GM08714 (cell line): ENCODE measurements at regions not wholly inside any gene's neighbourhood (a gene's known extent, or its start where the extent isn't known, plus 50 kb on each side); places are given as distances from the start of the nearest gene placed in this dataset.

Experiments
- H3K4me3 ChIP-seq: fragments of 200-500 bp; sonication (Bioruptor generic); 2 replicates; pipeline ENCODE4 v1.5.1; 2014; ENCODE audit warnings: mild to moderate bottlenecking, low read length, inconsistent platforms
- ZNF274 ChIP-seq: IDR thresholded peaks from 2 replicates; pipeline ENCODE4 v1.6.1; 2012; ENCODE audit warnings: mild to moderate bottlenecking, low read depth, low read length

- no peak overlapping the region for H3K4me3 ChIP-seq
- TF ChIP-seq ZNF274: no peak
Measured at GRCh38 chr11:109892321-109892794, 200.8 kb upstream of the ZC3H12C start.

GRCh38 chr11:109894242-109894641, 198.9 kb upstream of the ZC3H12C start:
- H3K4me3 ChIP-seq: no peak overlapping the region
- no peak for TF ChIP-seq ZNF274

DNA sequence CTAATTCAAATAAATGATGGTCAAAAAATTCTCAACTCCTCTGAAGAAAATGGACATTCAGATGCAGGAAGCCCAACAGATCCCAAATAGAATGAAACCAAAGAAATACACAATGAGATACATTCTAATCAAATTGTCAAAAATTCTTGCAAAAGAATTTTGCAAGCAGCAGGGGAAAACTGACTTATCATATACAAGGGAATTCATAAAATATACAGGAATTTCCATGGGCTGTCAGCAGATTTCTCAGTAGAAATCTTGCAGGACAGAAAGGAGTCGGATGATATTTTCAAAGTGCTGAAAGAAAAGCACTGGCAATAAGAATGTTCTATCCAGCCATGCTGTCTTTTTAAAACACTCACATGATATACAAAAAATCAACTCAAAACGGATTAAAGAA, 194.6 kb upstream of the ZC3H12C start:
- no peak for TF ChIP-seq ZNF274
- no peak overlapping the region for H3K4me3 ChIP-seq

- H3K4me3 ChIP-seq: no peak overlapping the region
- TF ChIP-seq ZNF274: no peak
Measured at GRCh38 chr11:109902764-109903433, 190.3 kb upstream of the ZC3H12C start.

GRCh38 chr11:109911488-109911887, 181.7 kb upstream of the ZC3H12C start:
- TF ChIP-seq ZNF274: no peak
- H3K4me3 ChIP-seq: no peak overlapping the region

- no peak overlapping the region for H3K4me3 ChIP-seq
- no peak for TF ChIP-seq ZNF274
Measured at GRCh38 chr11:109914038-109914437, 179.2 kb upstream of the ZC3H12C start.

DNA sequence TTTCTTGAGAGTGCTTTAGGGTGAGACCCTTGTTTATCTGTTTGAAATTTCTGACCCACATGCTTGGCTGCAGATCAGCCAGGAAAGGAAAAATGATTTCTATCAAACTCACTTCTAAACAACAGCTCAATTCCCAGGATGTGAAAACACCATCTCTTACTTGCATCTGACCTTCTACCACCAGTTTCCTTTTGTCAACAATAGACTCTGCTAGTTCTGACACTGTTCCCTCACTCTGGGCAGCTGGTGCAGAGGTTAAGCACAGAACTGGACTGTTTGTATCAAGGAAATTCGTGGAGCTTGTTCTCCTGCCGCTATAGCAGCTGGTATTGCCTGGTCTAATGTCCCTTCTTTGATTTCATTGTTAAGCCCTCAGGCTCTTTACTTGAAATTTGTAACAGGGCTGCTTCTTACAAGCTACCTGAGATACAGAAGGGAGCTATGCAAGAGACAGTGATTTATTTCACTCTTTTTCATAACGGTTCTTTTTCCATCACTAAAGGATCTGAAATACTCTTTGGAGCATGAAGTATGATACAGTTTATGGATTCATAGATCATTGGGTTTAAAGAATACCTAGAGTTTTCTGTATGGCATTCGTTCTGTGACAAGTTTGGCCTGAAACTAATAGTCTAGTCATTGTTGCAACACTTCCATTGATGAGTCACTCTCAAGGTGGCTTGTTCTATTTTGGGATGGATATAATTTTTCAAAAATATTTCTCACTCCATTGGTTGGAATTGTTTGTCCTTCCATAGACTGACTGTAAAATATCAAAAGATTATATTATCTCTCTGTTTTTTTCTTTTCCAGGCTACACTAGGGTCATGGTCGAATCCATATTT, 178.2 kb upstream of the ZC3H12C start:
- H3K4me3 ChIP-seq: no peak overlapping the region
- no peak for TF ChIP-seq ZNF274

- no peak for TF ChIP-seq ZNF274
- H3K4me3 ChIP-seq: no peak overlapping the region
Measured at GRCh38 chr11:109926941-109927340, 166.3 kb upstream of the ZC3H12C start.

GRCh38 chr11:109929308-109929707, 163.9 kb upstream of the ZC3H12C start:
- TF ChIP-seq ZNF274: no peak
- H3K4me3 ChIP-seq: no peak overlapping the region

DNA sequence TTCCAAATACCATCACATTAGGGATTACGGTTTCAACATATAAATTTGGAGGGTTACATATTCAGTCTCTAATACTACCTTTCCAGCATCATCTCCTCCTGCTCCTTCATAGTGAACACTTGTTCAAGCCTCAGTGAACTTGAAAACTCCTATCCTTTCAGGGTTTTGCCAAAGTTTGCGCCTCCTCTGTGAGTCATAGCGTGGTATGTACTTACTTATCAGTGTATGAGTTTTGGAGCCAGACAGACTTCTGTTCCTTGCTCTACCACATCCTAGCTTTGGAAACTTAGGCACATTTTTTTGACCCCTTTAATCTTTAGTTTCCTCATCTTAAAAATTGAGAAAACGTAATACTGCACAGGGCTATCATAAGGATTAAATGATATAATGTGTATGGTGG, 160.1 kb upstream of the ZC3H12C start:
- H3K4me3 ChIP-seq: no peak overlapping the region
- no peak for TF ChIP-seq ZNF274

DNA sequence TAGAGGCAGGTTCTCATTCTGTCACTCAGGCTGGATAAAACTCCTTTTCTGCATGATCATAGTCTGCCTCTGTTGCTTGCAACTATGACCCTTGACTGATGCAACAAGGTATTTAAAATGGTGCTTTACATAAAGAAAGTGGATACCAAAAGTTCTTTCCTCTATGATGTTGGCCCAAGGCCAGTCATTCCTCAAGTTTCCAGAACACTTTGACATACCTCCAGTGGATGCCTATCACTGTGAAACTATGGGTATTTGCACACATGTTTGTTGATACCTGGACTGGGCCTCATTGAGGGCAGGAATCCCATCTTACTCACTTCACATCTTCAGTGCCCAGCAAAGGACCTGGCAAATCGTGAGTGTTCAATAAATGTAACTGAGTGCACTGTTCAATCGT, 159.0 kb upstream of the ZC3H12C start:
- H3K4me3 ChIP-seq: no peak overlapping the region
- TF ChIP-seq ZNF274: no peak

DNA sequence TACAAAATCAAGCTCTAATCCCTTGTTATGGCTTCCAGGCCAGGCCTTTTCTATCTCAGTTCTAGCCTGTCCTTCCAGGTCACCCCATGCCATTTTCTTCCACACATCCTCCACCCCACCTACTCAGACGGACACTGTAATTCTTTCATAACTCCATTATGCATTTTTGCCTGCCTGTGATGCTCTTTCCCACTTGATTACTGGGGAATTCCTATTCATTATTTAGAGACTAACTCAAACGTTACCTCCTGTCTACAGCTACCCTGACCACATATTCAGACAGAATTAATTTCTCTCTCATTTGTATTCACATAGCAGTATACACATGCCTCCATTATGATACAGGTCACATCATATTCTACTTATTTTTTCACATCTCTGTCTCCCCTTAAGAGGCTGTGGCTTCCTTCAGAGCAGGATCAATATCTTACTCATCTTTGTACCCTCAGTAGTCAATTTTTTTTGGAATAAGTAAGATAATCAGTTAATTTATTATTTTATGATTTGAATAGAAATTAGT, 156.5 kb upstream of the ZC3H12C start:
- TF ChIP-seq ZNF274: no peak
- no peak overlapping the region for H3K4me3 ChIP-seq

DNA sequence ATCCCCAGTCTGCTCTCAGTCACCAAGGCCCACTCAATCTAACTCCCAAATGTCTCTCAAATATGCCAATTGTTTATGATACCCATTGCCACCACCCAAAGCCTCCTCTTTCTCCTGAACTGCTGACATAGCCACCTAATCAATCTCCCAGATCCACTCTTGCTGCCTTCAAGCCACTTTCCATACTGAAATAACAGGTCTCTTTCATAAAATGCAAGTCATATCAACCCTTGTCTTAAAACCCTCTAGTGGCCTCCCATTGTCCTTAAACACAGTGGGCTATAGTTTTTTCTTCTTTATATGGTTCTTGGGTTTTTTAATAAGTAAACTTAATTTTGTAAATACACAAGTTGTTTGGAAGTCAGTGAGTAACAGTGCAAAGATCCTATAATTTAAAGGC, 155.2 kb upstream of the ZC3H12C start:
- no peak overlapping the region for H3K4me3 ChIP-seq
- no peak for TF ChIP-seq ZNF274

GRCh38 chr11:109939166-109939810, 153.9 kb upstream of the ZC3H12C start:
- no peak for TF ChIP-seq ZNF274
- no peak overlapping the region for H3K4me3 ChIP-seq

DNA sequence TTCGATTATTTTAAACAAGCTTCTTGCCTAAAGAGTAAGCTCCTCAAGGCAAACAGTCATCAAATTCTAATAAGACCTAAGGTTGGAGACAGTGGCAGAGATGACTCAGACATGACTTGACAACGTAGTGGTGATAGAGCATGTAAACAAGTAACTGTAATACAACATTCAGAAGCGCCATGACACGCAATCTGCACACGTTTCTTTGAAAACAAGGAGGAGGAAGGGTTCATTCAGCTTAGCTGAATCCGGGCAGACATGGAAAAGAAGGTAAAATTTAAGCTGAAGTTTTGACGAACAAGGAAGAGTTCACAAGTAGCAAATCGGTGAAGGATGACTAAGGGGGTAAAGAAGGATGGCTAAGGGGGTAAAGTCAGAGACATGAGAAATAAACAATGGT, 152.4 kb upstream of the ZC3H12C start:
- H3K4me3 ChIP-seq: no peak overlapping the region
- no peak for TF ChIP-seq ZNF274
